Neural progenitor cell (in vitro differentiated cells): ENCODE measurements at regions not wholly inside any gene's neighbourhood (a gene's known extent, or its start where the extent isn't known, plus 50 kb on each side); places are given as distances from the start of the nearest gene placed in this dataset.

ENCODE experiments used
- DNase-seq: peaks from one replicate; pipeline ENCODE4 v3.0.0-alpha.2; 2016; ENCODE audit warnings: low spot score
- H2AFZ ChIP-seq: fragments of 200-600 bp; sonication (generic); replicated peaks from 2 replicates; pipeline ENCODE4 v1.6.1; 2016; ENCODE audit warnings: antibody characterized with exemption
- H3F3A ChIP-seq: fragments of 200-600 bp; sonication (generic); 2 replicates; pipeline ENCODE4 v1.6.1; 2016; ENCODE audit warnings: antibody characterized with exemption, low read depth
- H3K27ac ChIP-seq: fragments of 200-600 bp; sonication (generic); 2 replicates; pipeline ENCODE4 v1.5.1; 2016; ENCODE audit warnings: mild to moderate bottlenecking
- H3K27me3 ChIP-seq: fragments of 200-600 bp; sonication (generic); 2 replicates; pipeline ENCODE4 v1.6.1; 2016; ENCODE audit warnings: mild to moderate bottlenecking, moderate library complexity
- H3K36me3 ChIP-seq: fragments of 200-600 bp; sonication (generic); 2 replicates; pipeline ENCODE4 v1.5.1; 2016
- H3K4me1 ChIP-seq: fragments of 200-600 bp; sonication (generic); 2 replicates; pipeline ENCODE4 v1.6.1; 2016; ENCODE audit warnings: mixed run types
- H3K4me2 ChIP-seq: fragments of 200-600 bp; sonication (generic); 2 replicates; pipeline ENCODE4 v1.6.1; 2016
- H3K4me3 ChIP-seq: fragments of 200-600 bp; sonication (generic); 2 replicates; pipeline ENCODE4 v1.5.1; 2016
- H3K79me2 ChIP-seq: fragments of 200-600 bp; sonication (generic); 2 replicates; pipeline ENCODE4 v1.6.1; 2016; ENCODE audit warnings: low read depth
- H3K9ac ChIP-seq: fragments of 200-600 bp; sonication (generic); 2 replicates; pipeline ENCODE4 v1.6.1; 2016
- H3K9me3 ChIP-seq: fragments of 200-600 bp; sonication (generic); 2 replicates; pipeline ENCODE4 v1.5.1; 2016; ENCODE audit warnings: low read depth
- H4K20me1 ChIP-seq: fragments of 200-600 bp; sonication (generic); 2 replicates; pipeline ENCODE4 v1.6.1; 2016; ENCODE audit warnings: low read depth
- H3K27ac Mint-ChIP-seq: 3 replicates; pipeline ENCODE4 v1.8.0; 2021; ENCODE audit warnings: mixed read lengths
- H3K27me3 Mint-ChIP-seq: 2 replicates; pipeline ENCODE4 v1.8.0; 2022; ENCODE audit warnings: low read depth, mild to moderate bottlenecking, inconsistent platforms, moderate library complexity, mixed read lengths; ENCODE audit not compliant: insufficient read depth
- H3K36me3 Mint-ChIP-seq: 3 replicates; pipeline ENCODE4 v1.8.0; 2021; ENCODE audit warnings: mixed read lengths
- H3K4me1 Mint-ChIP-seq: 3 replicates; pipeline ENCODE4 v1.8.0; 2021; ENCODE audit warnings: mixed read lengths
- H3K4me3 Mint-ChIP-seq: 3 replicates; pipeline ENCODE4 v1.8.0; 2021; ENCODE audit warnings: mild to moderate bottlenecking, moderate library complexity, mixed read lengths
- H3K9me3 Mint-ChIP-seq: 3 replicates; pipeline ENCODE4 v1.8.0; 2020; ENCODE audit warnings: mixed read lengths
- EZH2 ChIP-seq: fragments of 200-600 bp; sonication (generic); IDR thresholded peaks from 2 replicates; pipeline ENCODE4 v1.6.1; 2017; ENCODE audit warnings: antibody characterized with exemption, mild to moderate bottlenecking, moderate library complexity
- EZH2phosphoT487 ChIP-seq: fragments of 200-600 bp; sonication (generic); IDR thresholded peaks from 2 replicates; pipeline ENCODE4 v1.6.1; 2017; ENCODE audit warnings: antibody characterized with exemption
- TF ChIP-seq, protein P1 (sequence below): fragments of 200-600 bp; sonication (generic); IDR thresholded peaks from 2 replicates; pipeline ENCODE4 v1.5.1; 2017; ENCODE audit warnings: antibody characterized with exemption, mild to moderate bottlenecking

DNA sequence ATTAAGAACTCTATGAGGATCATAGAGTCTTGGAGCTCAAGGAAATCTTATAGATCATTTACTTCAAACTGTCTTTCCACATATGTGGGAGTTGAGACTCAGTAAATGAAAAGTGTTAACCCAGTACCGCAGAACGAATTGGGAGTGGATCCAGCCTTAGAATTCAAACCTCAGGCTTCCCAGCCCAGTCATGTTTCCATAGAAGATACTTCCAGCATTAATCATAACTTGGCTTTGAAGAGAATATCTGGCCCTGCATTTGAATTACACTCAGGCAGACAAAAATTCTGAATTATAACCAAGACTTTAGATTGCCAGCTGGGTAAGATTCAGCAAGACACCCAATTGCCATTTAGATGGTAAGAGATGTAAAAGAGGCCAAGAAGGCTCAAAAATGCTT, 972.0 kb downstream of the TUSC7 start:
- Histone ChIP-seq H3K9ac (no peak overlapping the region), H4K20me1 (no peaks in the 10 kb centered on the region), H3F3A (no peaks in the 10 kb centered on the region), H3K36me3 (no peaks in the 10 kb centered on the region), H3K27me3 (no peaks in the 10 kb centered on the region), H3K9me3 (no peaks in the 10 kb centered on the region), H3K4me3 (no peak overlapping the region), H3K27ac (no peak overlapping the region), H3K79me2 (no peaks in the 10 kb centered on the region), H3K4me1 (peaks cover 11% of the 10 kb centered on the region), H2AFZ (no peak overlapping the region), H3K4me2 (no peak overlapping the region)
- Mint-ChIP-seq H3K27ac (no peak overlapping the region), H3K36me3 (no peaks in the 10 kb centered on the region), H3K4me1 (no peaks in the 10 kb centered on the region), H3K4me3 (no peak overlapping the region), H3K27me3 (no peaks in the 10 kb centered on the region), H3K9me3 (no peaks in the 10 kb centered on the region)
- no peak for DNase-seq
- TF ChIP-seq, protein P1, sequence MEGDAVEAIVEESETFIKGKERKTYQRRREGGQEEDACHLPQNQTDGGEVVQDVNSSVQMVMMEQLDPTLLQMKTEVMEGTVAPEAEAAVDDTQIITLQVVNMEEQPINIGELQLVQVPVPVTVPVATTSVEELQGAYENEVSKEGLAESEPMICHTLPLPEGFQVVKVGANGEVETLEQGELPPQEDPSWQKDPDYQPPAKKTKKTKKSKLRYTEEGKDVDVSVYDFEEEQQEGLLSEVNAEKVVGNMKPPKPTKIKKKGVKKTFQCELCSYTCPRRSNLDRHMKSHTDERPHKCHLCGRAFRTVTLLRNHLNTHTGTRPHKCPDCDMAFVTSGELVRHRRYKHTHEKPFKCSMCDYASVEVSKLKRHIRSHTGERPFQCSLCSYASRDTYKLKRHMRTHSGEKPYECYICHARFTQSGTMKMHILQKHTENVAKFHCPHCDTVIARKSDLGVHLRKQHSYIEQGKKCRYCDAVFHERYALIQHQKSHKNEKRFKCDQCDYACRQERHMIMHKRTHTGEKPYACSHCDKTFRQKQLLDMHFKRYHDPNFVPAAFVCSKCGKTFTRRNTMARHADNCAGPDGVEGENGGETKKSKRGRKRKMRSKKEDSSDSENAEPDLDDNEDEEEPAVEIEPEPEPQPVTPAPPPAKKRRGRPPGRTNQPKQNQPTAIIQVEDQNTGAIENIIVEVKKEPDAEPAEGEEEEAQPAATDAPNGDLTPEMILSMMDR = no peak
- TF ChIP-seq EZH2phosphoT487 (no peak), EZH2 (no peak)

DNA sequence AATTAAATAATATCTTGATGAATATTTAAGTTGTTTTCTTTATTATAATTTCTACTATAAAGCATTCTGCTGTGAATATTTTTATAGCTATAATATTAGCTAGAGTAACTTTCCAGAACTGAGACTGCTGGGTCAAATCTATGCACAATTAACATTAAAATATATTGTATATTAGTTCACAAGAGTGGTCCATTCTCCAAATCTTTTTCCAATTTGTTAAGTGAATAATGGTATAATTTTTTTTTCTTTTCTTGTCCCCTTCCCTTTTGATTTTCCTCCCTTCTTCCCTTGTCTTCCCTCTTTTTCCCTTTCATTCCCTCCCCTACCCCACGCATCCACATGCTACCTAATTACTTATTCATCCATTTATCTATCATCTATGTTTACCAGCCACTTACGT, 977.5 kb downstream of the TUSC7 start:
- Histone ChIP-seq H3K9me3 (no peaks in the 10 kb centered on the region), H2AFZ (no peak overlapping the region), H3K27ac (no peak overlapping the region), H3K4me1 (peaks cover 13% of the 10 kb centered on the region), H3K27me3 (no peaks in the 10 kb centered on the region), H3K36me3 (no peaks in the 10 kb centered on the region), H3K4me2 (no peak overlapping the region), H3K9ac (no peak overlapping the region), H3K4me3 (no peak overlapping the region), H3K79me2 (no peaks in the 10 kb centered on the region), H3F3A (peaks cover 2% of the 10 kb centered on the region), H4K20me1 (no peaks in the 10 kb centered on the region)
- Mint-ChIP-seq H3K27me3 (no peaks in the 10 kb centered on the region), H3K27ac (no peak overlapping the region), H3K36me3 (no peaks in the 10 kb centered on the region), H3K9me3 (no peaks in the 10 kb centered on the region), H3K4me1 (no peaks in the 10 kb centered on the region), H3K4me3 (no peak overlapping the region)
- DNase-seq = no peak
- TF ChIP-seq EZH2 (no peak), EZH2phosphoT487 (no peak)
- TF ChIP-seq, protein P1 = no peak

DNA sequence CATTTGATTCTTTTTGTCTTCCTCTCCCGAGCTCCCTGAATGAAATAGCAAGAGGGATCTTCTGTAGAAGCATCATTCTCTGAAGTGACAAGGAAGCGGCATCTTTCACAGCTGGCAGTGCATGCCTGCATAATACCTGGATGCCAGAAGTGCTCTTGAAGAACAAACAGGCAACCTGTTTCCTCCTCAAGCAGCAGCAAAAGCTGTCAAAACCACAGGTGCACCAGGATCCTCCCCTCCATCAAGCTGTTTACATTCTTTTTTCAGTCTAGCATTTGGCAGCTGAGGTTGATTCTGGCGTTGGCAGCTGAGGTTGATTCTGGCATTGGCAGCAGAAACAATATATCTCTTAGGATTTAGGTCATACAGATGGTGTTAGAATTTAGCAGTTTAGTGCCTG, 979.0 kb downstream of the TUSC7 start:
- no peak for TF ChIP-seq EZH2
- no peak for TF ChIP-seq EZH2phosphoT487
- TF ChIP-seq, protein P1 = no peak
- Histone ChIP-seq H3F3A (peaks cover 14% of the 10 kb centered on the region), H2AFZ (no peak overlapping the region), H3K4me3 (no peak overlapping the region), H3K27ac (no peak overlapping the region), H3K9me3 (no peaks in the 10 kb centered on the region), H3K27me3 (no peaks in the 10 kb centered on the region), H3K4me1 (peaks cover 16% of the 10 kb centered on the region), H4K20me1 (no peaks in the 10 kb centered on the region), H3K9ac (no peak overlapping the region), H3K4me2 (no peak overlapping the region), H3K79me2 (no peaks in the 10 kb centered on the region), H3K36me3 (no peaks in the 10 kb centered on the region)
- no peaks in the 10 kb centered on the region for H3K36me3 Mint-ChIP-seq
- H3K4me1 Mint-ChIP-seq = no peaks in the 10 kb centered on the region
- no peak overlapping the region for H3K27ac Mint-ChIP-seq
- no peaks in the 10 kb centered on the region for H3K27me3 Mint-ChIP-seq
- H3K4me3 Mint-ChIP-seq = no peak overlapping the region
- H3K9me3 Mint-ChIP-seq = no peaks in the 10 kb centered on the region
- DNase-seq = no peak

DNA sequence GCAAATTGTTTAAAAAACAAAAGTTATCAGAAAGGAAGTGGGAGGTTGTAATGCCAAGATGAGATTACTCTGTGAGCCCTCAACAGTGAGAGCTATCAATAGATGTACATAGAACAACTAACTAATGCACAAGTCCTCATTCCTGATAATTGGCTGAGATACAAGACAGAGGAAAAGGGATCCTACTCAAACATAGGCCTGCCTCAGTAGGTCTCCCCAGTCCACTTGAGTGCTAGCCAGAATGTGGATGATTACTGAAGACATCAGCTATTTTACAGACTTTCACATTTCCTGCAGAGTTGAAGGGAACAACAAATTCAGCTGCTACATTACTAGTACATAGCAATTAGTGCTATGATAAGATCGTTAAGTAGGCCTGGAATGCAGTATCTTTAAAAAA, 981.9 kb downstream of the TUSC7 start:
- TF ChIP-seq EZH2phosphoT487 = no peak
- TF ChIP-seq EZH2 = no peak
- TF ChIP-seq, protein P1 = no peak
- Mint-ChIP-seq H3K27me3 (no peaks in the 10 kb centered on the region), H3K27ac (no peak overlapping the region), H3K9me3 (no peaks in the 10 kb centered on the region), H3K4me1 (peaks cover 6% of the 10 kb centered on the region), H3K4me3 (no peak overlapping the region), H3K36me3 (no peaks in the 10 kb centered on the region)
- Histone ChIP-seq H3K4me3 (no peak overlapping the region), H3K9me3 (no peaks in the 10 kb centered on the region), H2AFZ (no peak overlapping the region), H4K20me1 (no peaks in the 10 kb centered on the region), H3K9ac (no peak overlapping the region), H3K79me2 (no peaks in the 10 kb centered on the region), H3F3A (peaks cover 17% of the 10 kb centered on the region), H3K4me2 (no peak overlapping the region), H3K27me3 (no peaks in the 10 kb centered on the region), H3K36me3 (no peaks in the 10 kb centered on the region), H3K27ac (no peak overlapping the region), H3K4me1 (peaks cover 37% of the 10 kb centered on the region)
- no peak for DNase-seq
